ENCODE measurements at regions not wholly inside any gene's neighbourhood (a gene's known extent, or its start where the extent isn't known, plus 50 kb on each side); places are given as distances from the start of the nearest gene placed in this dataset.

DNA sequence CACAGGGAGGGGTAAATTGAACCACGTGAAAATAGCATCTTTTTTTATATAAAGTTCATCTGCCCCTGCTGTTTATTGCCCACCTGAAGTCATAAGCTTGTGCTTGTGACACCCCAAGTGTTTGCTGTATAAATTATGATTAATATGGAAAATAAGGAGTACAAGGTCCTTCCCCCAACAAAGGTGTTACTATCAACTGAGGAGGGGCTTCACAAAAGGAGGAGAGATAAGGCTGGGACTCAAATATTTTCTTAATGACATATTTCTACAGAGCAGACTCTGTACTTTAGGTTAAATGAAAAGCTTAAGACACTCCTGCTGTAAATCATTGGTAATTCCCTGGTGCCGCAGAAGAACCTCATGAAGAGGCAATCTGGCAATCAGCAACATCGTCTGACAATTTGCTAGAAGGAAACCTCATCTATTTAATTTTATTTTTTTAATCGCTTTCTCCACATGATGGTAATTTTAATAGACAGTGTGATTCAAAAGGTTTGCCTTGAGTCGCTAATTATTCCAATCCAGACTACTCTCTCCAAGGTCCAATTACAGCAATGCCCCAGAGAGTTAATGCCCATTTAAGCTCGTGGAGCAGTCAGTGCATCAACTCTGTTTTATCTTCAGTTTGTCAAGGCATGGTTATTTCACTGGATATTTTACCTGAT is 1432.4 kb downstream of the FAM181B start:
- no peak for TF ChIP-seq BHLHE40 (IDR thresholded peaks at IDR 0.05; ENCODE audit: borderline replicate concordance)
- no peak for TF ChIP-seq SUZ12 (IDR thresholded peaks at IDR 0.05)
- TF ChIP-seq ELF4 (IDR thresholded peaks at IDR 0.05): no peak
- TF ChIP-seq TARDBP (IDR thresholded peaks at IDR 0.05): no peak
- TF ChIP-seq SP1 (IDR thresholded peaks at IDR 0.05): no peak
- TF ChIP-seq HDGF (IDR thresholded peaks at IDR 0.05; ENCODE audit: borderline replicate concordance): no peak
- TF ChIP-seq FOXM1 (IDR thresholded peaks at IDR 0.05; ENCODE audit: borderline replicate concordance): no peak
- no peak for TF ChIP-seq NFRKB (IDR thresholded peaks at IDR 0.05)
- no peak for TF ChIP-seq FOXA1 (IDR thresholded peaks at IDR 0.05)
- TF ChIP-seq L3MBTL2 (conservative IDR thresholded peaks at IDR 0.05): no peak
- TF ChIP-seq, protein P1, sequence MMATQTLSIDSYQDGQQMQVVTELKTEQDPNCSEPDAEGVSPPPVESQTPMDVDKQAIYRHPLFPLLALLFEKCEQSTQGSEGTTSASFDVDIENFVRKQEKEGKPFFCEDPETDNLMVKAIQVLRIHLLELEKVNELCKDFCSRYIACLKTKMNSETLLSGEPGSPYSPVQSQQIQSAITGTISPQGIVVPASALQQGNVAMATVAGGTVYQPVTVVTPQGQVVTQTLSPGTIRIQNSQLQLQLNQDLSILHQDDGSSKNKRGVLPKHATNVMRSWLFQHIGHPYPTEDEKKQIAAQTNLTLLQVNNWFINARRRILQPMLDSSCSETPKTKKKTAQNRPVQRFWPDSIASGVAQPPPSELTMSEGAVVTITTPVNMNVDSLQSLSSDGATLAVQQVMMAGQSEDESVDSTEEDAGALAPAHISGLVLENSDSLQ (IDR thresholded peaks at IDR 0.05): no peak
- TF ChIP-seq ARNT (IDR thresholded peaks at IDR 0.05): no peak
- TF ChIP-seq FOXK2 (IDR thresholded peaks at IDR 0.05): no peak
- TF ChIP-seq LEF1 (IDR thresholded peaks at IDR 0.05; ENCODE audit: borderline replicate concordance): no peak
